ENCODE measurements at regions not wholly inside any gene's neighbourhood (a gene's known extent, or its start where the extent isn't known, plus 50 kb on each side); places are given as distances from the start of the nearest gene placed in this dataset.

DNA sequence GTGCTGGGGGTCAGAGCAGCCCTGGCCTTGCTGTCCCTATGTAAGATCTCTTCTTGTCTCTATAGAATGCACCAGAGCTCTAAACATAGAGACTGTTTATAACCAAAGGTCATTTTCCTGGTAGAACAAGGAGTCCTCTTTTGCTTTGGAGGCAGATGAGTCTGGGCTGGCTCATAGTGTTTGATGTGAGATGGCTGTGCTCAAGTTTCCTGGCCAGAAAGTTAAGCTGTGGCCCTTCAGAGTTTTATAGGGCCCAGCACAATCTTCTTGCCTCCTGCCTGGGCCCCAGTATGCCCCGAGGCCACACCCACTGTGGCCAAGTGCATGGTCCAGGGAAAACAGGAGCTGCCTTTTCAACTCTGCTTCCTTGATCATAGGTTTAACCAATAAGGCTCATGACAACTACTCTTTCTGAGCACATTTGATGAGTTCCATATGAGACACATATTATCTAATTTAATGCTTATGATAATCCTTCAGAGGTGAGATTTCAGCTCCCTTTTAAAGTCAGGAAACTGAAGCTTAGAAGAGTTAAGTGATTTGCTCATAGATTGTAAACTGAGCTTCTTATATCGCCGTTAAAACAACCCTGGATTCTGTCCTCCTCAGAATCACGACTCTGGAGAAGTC, 66.3 kb downstream of the MYCN start:
- Histone ChIP-seq H3F3A (ENCODE audit: insufficient read depth, low read length, poor library complexity, severe bottlenecking) (no peaks in the 10 kb centered on the region), H3K9me2 (ENCODE audit: insufficient read depth, low read length) (no peaks in the 10 kb centered on the region), H3K4me2 (ENCODE audit: low read length) (no peak overlapping the region), H3K79me2 (replicated peaks; ENCODE audit: insufficient read depth, low read length) (no peaks in the 10 kb centered on the region), H3K36me3 (ENCODE audit: insufficient read depth, low read length) (no peaks in the 10 kb centered on the region), H3K9me3 (ENCODE audit: low read length) (no peaks in the 10 kb centered on the region), H3K4me3 (ENCODE audit: low read length) (no peak overlapping the region), H4K20me1 (ENCODE audit: insufficient read depth) (no peaks in the 10 kb centered on the region), H2AFZ (ENCODE audit: low read depth, low read length) (no peak overlapping the region), H3K27ac (ENCODE audit: low read length) (no peak overlapping the region), H3K27me3 (ENCODE audit: insufficient read depth, low read depth, low read length) (no peaks in the 10 kb centered on the region), H3K9ac (ENCODE audit: low read length) (no peak overlapping the region)
- no peak for TF ChIP-seq REST (IDR thresholded peaks at IDR 0.05; ENCODE audit: borderline replicate concordance)
- no peak for TF ChIP-seq RAD21 (conservative IDR thresholded peaks at IDR 0.05)

DNA sequence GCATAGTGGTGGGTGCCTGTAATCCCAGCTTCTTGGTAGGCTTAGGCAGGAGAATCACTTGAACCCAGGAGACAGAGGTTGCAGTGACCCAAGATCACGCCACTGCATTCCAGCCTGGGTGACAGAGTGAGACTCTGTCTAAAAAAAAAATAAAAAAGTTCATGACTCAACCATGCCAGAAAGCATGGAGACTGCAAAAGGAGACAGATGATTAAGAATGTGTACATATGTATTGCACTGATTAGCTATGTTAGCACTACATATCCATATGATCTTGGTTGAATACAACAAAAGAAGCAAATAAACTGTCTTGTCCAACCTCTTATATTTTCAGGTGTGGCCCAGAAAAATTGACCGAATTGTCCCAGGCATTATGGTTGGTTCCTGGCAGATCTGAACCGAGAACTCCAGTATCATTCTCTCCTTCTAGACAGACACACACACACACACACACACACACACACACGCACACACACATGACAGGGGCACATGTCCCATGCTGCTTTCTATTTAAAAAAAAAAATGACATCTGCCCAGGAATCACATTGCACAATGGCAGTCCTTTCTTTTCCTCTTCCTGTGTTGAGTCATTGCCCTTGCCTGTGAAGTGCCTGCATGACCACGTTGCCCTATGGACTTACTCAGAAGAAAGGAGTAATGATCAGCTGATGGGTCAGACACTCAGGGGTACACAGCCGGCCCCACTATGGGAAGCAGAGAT, 65.6 kb downstream of the MYCN start:
- Histone ChIP-seq H3K79me2 (replicated peaks; ENCODE audit: insufficient read depth, low read length) (no peaks in the 10 kb centered on the region), H3K4me2 (ENCODE audit: low read length) (no peak overlapping the region), H3K9ac (ENCODE audit: low read length) (no peak overlapping the region), H3K9me2 (ENCODE audit: insufficient read depth, low read length) (no peaks in the 10 kb centered on the region), H3K27me3 (ENCODE audit: insufficient read depth, low read depth, low read length) (no peaks in the 10 kb centered on the region), H2AFZ (ENCODE audit: low read depth, low read length) (no peak overlapping the region), H3K36me3 (ENCODE audit: insufficient read depth, low read length) (no peaks in the 10 kb centered on the region), H3F3A (ENCODE audit: insufficient read depth, low read length, poor library complexity, severe bottlenecking) (no peaks in the 10 kb centered on the region), H3K9me3 (ENCODE audit: low read length) (no peaks in the 10 kb centered on the region), H4K20me1 (ENCODE audit: insufficient read depth) (no peaks in the 10 kb centered on the region), H3K27ac (ENCODE audit: low read length) (no peak overlapping the region), H3K4me3 (ENCODE audit: low read length) (no peak overlapping the region)
- TF ChIP-seq TAF1 (IDR thresholded peaks at IDR 0.05; ENCODE audit: low read depth) (no peak), MXI1 (conservative IDR thresholded peaks at IDR 0.05; ENCODE audit: poor library complexity, severe bottlenecking) (no peak), RAD21 (conservative IDR thresholded peaks at IDR 0.05) (no peak), REST (IDR thresholded peaks at IDR 0.05; ENCODE audit: borderline replicate concordance) (no peak), POLR2AphosphoS5 (IDR thresholded peaks at IDR 0.05) (no peak)

DNA sequence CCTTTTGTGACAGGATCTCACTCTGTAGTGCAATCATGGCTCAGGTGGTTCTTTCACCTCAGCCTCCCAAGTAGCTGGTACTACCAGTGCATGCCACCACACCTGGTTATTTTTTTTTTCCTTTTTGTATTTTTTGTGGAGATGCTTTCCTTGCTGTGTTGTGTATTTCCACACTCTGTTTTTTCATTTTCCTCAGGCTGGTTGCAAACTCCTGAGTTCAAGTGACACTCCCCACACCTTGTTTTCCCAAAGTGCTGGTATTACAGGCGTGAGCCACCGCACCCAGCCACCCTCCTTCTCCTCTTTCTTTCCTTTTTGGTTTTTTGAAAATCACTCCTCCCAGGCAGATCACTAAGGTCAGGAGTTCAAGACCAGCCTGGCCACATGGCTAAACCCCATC, 65.0 kb downstream of the MYCN start:
- H4K20me1 ChIP-seq (ENCODE audit: insufficient read depth) = no peaks in the 10 kb centered on the region
- no peaks in the 10 kb centered on the region for H3K9me3 ChIP-seq (ENCODE audit: low read length)
- H3F3A ChIP-seq (ENCODE audit: insufficient read depth, low read length, poor library complexity, severe bottlenecking) = no peaks in the 10 kb centered on the region
- H3K36me3 ChIP-seq (ENCODE audit: insufficient read depth, low read length) = no peaks in the 10 kb centered on the region
- H3K4me3 ChIP-seq (ENCODE audit: low read length) = no peak overlapping the region
- no peak overlapping the region for H3K9ac ChIP-seq (ENCODE audit: low read length)
- no peak overlapping the region for H2AFZ ChIP-seq (ENCODE audit: low read depth, low read length)
- H3K27me3 ChIP-seq (ENCODE audit: insufficient read depth, low read depth, low read length) = no peaks in the 10 kb centered on the region
- H3K79me2 ChIP-seq (replicated peaks; ENCODE audit: insufficient read depth, low read length) = no peaks in the 10 kb centered on the region
- H3K27ac ChIP-seq (ENCODE audit: low read length) = no peak overlapping the region
- H3K9me2 ChIP-seq (ENCODE audit: insufficient read depth, low read length) = no peaks in the 10 kb centered on the region
- no peak overlapping the region for H3K4me2 ChIP-seq (ENCODE audit: low read length)
- TF ChIP-seq, protein P1, sequence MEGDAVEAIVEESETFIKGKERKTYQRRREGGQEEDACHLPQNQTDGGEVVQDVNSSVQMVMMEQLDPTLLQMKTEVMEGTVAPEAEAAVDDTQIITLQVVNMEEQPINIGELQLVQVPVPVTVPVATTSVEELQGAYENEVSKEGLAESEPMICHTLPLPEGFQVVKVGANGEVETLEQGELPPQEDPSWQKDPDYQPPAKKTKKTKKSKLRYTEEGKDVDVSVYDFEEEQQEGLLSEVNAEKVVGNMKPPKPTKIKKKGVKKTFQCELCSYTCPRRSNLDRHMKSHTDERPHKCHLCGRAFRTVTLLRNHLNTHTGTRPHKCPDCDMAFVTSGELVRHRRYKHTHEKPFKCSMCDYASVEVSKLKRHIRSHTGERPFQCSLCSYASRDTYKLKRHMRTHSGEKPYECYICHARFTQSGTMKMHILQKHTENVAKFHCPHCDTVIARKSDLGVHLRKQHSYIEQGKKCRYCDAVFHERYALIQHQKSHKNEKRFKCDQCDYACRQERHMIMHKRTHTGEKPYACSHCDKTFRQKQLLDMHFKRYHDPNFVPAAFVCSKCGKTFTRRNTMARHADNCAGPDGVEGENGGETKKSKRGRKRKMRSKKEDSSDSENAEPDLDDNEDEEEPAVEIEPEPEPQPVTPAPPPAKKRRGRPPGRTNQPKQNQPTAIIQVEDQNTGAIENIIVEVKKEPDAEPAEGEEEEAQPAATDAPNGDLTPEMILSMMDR (IDR thresholded peaks at IDR 0.05; ENCODE audit: poor library complexity, severe bottlenecking) = no peak
- TF ChIP-seq EP300 (conservative IDR thresholded peaks at IDR 0.05; ENCODE audit: poor library complexity, severe bottlenecking) = no peak
- no peak for TF ChIP-seq RAD21 (conservative IDR thresholded peaks at IDR 0.05)
- no peak for TF ChIP-seq SMC3 (conservative IDR thresholded peaks at IDR 0.05; ENCODE audit: poor library complexity)
- TF ChIP-seq MXI1 (conservative IDR thresholded peaks at IDR 0.05; ENCODE audit: poor library complexity, severe bottlenecking) = no peak
- TF ChIP-seq POLR2AphosphoS5 (IDR thresholded peaks at IDR 0.05) = no peak
- TF ChIP-seq REST (IDR thresholded peaks at IDR 0.05; ENCODE audit: borderline replicate concordance) = no peak
